HPDE6-E6E7 (cell line): ENCODE measurements at regions not wholly inside any gene's neighbourhood (a gene's known extent, or its start where the extent isn't known, plus 50 kb on each side); places are given as distances from the start of the nearest gene placed in this dataset.
A peak's percentile ranks its signal among the peaks of the same experiment; 100 is the strongest.

ENCODE experiments used
- DNase-seq: peaks from one replicate; pipeline ENCODE4 v3.0.0; 2011; ENCODE audit warnings: missing footprints; ENCODE audit errors: extremely low spot score

DNA sequence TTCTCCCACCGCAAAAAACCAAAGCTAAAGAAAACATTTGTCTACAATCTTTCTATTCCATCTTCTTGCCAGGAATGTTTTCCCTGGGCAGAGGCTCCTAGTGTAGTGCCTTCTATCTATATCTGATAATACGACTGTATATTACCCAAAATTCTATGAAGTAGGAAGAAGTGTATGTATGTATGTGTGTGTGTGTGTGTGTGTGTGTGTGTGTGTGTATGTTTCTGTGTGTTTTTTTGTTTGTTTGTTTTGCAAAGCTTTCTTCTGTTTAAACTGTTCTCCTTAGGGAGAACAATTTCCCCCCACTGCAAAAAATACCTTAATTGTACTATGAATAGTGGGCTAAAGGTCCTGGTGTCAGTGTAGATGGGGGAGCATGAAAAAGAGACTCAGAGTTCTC is 312.6 kb upstream of the CITED2 start:
- DNase-seq, result no peak

DNA sequence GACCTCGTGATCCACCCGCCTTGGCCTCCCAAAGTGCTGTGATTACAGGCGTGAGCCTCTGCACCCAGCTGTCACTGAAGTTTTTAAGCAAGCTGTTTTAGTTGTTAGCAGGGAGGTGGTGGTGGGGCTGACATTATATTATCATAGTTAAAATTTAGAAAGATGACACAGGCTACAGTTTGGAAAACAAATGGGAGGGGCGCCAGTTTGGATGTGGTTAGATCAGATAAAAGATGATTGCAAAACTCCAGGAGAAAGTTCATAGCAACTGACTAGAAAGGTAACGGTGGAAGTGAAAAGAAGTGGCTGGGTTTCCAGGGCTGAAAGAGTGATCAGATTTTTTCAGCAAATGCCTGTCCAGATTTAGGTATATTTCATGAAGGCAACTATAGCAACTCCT is 311.9 kb upstream of the CITED2 start:
- no peak for DNase-seq

DNA sequence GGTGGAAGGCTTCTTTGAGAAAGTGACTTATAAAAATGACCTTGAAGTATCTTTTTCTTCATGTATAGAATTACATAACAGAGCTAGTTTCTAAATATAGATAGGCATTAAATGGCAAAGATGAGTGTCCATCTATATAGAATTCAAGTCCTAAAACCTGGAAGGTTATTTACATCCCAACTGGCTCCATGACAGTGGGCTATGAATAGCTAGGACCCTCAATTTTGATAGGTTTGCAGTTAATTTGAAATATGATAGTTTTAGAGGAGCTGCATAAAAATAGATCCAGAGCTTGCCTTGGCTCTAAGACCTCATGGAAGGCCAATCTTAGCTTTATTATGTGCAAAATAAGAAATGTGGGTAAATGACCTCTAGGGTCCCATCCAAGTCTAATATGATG is 310.6 kb upstream of the CITED2 start:
- no peak for DNase-seq

DNA sequence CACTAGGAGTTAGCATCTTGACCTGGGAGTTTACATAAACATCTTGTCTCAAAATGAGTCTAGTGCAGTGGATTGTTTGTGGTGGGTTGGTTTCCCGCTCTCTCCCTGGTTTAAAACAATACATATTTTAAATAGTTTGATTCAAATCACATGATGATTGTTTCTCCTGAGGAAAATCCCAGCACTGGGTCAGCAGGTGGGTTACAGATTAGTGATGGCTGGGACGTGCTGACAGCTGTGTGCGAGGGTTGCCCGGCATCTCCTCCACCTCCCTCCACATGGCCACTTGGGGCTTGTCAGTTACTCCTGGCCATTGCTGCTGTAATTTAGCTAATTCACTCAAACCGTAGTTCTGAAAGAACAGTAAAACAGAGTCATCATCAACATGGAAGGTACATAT is 306.4 kb upstream of the CITED2 start:
- no peak for DNase-seq

DNA sequence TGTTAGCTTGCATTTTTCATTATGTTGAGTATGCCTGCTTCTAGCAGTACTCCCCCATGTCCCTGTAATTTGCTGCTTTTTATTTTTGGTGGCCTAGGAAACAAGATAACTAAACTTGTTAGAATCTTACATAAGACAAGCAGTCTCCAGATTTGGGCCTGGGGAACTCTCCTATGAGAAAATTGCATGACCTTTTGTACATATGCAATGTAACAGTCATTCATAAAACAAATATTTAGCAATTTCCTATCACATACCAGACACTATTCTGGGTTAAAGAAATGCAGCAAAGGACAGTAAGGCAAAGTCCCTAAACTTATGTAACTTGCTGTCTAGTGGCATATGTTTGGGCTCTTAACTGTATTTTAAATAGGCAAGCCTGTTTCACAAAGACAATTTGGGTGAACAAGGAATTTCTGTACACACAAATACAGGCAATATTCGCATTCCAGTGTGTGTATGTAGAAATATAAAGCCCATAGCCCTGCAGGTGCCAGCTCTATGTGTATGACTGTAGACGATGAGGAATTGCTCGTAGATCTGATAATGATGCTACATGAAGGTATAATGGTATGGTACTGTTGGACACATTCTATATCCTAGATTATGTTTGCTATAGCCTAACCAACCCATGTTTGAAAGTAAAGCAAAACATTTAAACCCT is 305.2 kb upstream of the CITED2 start:
- DNase-seq, result no peak

DNA sequence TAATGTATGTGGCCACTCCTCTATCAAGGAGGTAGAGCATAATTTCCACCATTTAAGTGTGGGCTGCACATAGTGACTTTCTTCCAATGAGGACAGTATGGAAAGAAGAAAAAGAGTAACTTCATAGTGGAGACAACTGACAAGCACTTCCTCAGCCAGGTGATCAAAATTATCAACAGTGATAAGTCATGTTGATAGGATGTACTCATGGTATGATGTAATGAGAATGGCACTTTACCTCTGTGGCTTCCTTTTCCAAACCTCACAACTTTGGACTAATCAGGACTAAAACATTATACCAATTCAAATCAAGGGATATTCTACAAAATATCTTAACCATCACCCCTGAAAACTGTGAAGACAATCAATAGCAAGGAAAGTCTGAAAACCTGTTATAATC is 302.3 kb upstream of the CITED2 start:
- DNase-seq, result no peak

DNA sequence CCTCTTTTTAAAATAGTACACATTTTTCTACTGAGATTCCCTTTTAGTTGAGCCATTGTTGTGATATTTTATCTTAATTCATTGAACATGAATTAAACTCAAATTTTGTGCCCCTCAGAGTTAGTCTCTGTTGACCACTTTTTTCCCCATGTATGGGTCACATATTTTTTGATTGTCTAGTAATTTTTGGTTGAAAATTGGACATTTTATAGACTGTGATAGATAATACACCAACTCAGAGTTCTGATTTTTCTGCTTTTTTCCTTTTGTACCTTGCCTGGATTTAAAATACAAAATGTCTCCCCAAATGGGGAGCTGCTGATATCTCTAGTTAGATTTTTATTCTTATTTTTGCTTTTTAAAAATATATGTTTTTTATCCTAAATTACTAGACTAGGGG is 291.8 kb upstream of the CITED2 start:
- DNase-seq, result no peak

DNA sequence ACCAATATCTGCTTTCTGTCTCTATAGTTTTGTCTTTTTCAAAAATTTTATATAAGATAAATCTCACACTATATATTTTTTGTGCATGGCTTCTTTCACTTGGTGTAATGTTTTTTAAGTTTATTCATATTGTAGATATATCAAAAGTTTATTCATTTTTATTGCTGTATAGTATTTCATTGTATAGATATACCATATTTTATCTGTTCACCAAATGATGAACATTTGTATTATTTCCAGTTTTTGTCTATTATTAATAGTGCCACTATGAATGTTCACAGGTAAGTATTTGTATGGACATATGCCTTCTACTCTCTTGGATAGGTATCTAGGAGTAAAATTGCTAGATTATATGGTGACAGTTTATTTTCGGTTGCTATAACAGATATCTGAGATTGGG is 289.5 kb upstream of the CITED2 start:
- DNase-seq, result no peak

DNA sequence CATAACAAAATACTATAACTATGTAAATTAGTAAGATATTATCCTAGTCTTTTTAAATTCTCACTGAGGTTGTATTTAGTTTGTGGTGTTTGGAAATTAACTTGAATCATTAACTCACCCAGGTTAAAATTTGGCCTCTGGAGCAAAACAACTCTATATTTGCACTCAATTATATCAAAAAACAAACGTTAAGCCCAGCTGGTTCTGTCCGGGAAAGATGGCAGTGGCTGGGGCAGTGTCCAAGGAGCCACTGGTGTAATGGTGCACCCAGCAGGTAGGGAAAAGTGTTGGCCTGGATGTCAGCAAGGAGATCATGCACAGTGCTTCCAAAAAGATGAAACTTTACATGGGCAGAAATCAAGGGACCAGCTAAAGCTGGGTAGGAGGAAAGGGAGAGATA is 285.3 kb upstream of the CITED2 start:
- DNase-seq, result no peak

DNA sequence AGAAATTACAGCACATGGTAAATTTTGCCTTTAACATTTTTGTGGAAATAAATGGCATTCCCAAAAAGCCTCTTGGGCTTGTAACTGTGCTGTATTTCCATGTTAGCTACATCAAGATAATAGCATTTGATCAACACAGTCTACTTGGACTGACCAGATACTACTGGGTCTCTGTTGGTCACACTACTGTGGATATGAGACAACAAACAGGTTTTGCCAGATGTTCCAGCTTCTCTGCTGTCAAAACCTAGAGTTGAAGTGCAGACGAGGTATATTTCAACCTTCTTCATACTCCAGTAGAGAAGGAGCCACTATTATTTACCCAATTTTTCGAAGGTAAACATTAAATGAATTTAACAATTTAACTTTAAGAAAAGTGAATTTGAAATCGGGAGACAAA is 284.7 kb upstream of the CITED2 start:
- DNase-seq, result no peak

DNA sequence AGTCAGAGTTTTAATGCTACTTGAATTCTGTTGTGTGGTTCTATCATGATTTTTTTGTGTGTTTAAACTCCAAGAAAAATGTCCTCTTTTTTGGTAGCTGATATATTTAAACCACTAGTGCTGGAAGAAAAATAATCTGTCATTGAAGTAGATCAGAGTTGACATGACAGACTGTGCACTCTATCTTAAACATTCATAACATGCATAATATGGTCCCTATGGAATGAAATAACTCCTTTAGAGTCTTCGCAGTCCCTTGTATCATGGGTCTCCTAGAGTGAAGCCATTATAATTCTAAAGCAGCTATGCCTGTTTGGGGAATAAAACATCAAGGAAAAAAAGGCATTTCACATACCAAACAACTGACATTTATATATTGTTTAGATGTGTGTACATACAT is 282.7 kb upstream of the CITED2 start:
- DNase-seq, result no peak

DNA sequence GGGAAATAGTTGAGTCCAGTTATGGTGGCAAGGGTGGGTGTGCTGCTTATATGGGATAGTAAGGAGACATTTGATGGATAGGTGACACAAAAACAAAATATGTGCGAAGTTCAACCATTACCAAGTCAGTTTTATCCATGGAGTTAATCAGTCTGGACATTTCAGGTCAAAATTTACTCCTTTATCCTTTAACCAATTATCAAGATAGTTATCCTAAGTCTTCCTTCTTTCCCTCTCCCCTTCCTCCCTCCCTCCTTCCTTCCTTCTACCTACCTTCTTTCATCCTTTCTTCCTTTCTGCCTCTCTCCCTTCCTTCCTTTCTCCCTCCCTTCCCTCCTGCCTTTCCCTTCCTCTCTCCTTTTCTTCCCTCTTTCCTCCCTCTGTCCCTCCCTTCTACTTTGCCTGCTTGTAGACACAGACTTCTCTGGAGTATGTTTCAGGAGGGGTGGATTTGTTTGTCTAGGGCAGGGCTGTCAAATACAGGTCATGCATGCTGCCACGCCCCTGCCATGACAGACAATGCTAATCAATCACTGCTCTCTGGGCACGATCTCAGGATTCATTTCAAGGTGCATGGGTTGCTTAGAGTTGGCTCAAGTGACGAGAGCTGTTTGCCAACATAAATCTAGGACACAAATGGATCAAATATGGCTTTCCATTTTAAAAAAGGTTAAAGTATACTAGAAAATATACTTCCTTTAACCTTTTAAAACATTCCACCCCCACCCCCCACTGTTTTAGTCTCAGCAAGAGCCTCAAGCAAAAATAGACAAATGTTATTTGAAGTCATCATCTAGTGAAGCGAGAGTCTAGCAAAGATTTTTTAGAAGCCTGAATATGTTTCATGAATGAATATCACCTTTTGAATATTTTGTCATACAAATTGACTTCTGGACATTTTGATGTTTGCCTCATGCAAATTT is 281.6 kb upstream of the CITED2 start:
- DNase-seq, result peak; percentile 23

DNA sequence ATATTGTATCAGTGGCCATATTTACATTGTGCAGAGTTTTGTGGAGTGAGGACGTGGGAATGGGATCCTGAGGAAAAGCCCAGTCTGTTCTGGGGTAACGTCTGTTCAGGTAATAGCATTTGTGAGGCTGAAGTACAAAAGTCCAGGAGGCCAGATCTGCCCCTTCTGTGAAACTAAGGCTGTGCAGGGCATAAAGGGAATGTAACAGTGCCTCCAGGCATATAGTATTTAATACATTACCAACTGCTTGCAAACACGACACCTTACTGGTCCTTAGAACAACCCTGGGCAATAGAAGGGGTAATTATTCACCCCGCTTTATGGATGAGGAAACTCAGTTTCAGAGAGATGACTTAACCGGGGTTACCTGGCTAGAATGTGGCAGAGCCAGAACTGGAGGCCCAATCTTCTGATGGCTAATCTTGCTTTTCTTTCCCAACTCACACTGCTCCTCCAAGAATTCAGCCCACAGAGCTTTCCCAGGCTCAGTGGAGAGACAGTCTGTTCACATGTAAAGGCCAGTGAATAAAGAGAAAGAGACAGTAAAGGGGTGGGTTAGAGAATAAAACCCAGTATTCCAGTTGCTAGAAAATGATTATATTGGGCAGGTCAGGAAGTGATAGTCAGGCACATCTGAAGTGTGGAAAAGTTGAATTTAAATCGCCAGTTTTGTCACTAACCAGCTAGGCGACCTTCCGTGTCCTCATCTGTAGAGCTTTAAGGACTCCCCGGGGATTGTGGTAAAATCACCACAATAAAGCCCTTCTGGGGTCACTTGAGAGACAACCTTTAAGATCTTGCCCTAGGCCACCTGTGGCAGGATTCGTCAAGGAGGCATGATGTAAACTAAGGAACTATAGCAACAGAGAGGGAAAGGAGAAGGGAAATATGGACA is 280.7 kb upstream of the CITED2 start:
- no peak for DNase-seq

DNA sequence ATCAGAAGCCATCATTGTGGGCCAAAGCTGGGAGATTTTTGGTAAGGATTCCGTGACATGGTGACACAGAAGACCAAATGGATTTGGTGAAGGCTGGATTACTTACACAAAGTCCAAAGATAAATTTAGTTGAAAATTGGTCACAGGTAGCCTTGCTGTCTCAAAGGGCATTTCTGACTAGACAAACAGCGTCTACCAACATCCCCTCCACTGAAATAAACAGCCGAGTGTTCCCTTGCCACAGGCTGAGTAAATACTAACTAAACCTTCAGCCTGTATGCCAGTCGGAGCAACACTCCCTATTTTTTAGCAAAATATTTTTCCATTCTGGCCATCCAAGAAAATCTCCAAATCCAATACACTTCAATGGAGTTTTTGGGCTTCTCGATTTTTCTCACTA is 279.9 kb upstream of the CITED2 start:
- DNase-seq, result no peak

DNA sequence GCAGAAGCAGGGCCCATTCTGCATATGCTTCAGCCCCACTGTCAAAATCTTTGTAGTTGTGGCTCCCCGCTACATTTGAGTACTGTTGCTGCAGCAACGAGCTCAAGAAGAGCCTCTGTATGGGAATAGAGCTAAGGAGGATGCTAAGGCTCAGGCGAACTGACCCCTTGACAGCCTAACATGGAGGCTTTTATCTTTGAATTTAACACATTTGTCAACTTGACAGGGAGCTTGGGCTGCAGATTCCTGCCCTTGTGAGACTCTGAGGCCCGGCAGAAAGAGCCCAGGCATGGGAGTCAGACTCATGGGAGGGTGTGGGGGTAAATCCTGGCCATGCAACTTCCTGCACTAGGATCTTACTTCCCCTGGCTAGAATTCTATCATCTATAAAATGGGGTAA is 278.7 kb upstream of the CITED2 start:
- no peak for DNase-seq

DNA sequence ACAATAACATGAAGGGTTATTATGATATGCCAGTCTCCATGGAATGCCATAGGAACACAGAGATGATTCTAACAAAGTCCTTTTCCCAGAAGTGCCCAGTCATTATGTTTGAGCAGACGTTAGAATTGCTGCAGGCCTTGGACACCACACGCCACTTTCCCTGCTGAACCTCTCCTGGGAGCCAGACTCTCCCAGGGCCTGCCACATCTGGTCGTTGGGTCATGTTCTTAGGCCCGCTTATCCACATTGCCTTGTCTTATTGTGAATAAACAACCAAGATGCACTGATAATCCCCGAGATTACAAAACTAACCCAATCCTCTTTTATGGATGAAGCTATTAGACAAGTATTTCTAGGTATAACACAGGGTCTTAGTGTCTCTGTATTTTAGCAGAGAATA is 276.5 kb upstream of the CITED2 start:
- DNase-seq, result no peak

DNA sequence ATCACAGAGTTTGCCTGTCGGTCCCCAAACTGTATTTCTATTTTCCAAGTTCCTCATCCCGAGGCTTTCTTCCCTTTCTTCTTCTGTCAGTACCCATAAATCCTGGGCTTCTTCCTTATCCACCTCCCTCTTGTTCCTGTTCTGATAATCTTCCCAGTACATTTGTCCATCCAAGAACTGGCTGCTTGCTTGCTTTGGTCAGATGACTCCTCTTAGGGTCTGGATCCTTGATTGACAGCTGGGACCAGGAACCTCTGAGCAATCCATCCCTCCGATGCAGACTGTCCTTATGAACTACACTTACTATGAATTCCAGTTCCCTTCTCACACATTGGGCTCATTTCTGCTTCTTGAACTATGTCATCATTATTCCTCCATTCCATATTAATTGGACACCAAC is 275.3 kb upstream of the CITED2 start:
- no peak for DNase-seq

DNA sequence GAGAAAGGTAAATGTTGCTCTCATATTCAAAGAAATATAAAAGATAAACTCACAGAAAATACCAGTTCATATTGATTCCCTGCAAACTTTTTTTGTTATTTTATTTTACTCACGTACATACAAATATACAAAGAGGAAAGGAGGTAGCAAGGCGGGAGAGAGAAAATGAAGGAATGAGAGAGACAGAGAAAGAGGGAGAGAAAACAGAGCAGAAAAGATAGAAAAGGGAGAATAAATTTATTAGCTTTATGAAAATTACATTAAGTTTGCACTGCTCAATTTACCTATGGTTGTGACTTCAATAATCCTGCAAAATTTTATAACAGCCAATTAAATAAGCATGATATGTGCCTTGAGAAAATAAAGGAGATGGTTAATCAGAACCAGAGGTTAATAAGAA is 274.7 kb upstream of the CITED2 start:
- DNase-seq, result no peak

DNA sequence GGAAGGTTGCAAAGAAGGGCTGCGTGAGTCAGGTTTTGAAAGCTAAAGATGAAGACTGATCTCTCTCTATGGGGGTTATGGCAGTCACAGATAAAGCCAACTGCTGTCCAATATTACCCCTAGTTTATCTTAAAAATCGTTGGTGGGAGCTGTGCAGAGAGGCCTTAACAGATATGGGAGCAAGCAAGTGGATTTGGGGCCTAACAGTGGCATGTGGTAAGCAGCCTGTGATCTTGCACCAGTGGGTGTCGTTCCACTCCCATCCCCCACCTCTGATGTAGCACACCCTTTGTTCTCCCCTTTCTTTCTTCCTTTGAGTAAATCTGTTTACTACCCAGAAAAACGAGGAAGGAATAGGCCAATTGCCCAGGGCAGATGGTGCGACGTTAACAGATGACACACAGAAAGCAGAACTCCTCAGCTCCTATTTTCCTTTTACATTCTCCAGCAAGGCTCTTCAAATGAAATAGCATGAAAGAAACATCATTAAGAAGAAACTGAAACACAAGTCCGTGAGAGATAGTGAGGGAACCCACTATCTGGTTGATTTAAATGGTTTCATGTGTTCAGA is 274.1 kb upstream of the CITED2 start:
- DNase-seq, result no peak

DNA sequence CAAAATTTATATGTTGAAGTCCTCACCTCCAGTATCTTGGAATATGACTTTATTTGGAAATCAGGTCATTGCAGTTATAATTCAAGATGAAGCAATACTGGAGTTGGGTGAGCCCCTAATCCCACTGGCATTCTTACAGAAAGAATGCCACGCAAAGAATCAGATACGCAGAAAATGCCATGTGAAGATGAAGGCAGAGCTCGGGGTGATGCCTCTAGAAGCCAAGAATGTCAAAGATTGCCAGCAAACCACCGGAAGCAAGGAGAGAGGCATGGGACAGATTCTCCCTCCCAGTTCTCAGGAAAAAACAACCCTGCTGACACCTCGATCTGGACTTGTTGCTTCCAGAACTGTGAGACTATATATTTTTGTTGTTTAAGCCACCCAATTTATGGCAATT is 273.4 kb upstream of the CITED2 start:
- no peak for DNase-seq

DNA sequence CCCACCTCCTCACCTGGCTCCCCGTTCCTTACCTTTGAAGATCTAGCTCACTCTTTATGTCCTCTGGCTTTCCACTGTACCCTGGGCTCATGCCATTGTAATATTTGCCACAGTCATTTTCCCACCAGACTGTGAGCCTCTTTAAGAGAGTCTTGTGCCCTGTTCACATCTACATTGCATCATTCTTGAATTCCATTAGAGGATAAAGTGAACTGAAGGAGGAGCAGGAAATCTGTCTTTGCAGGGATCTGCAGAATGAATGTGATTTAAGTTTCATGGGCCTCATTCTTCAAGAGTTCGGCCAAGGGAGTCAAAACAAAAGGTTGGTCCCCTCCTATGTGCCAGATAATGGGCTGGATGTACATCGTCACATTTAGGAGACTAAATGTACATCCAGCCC is 272.6 kb upstream of the CITED2 start:
- no peak for DNase-seq

DNA sequence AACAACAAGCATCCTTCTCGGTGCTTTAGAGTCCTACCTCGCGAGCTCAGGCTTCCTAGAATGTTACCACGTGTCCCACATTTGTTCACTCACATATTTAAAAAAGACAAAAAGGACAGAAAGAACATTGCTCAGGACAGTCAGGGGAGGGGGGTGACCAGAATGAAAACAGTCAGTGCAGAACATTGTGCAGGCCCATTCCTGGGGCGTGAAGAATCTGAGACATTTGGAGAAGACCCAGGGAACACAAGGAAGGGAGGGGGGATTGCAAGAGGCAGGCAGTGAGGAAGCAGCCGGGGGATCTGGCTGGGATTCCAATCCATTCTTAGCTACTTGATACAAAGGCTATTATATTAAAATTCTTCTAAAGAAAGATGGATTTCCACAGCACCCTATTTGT is 270.4 kb upstream of the CITED2 start:
- DNase-seq, result no peak
